ENCODE measurements at regions not wholly inside any gene's neighbourhood (a gene's known extent, or its start where the extent isn't known, plus 50 kb on each side); places are given as distances from the start of the nearest gene placed in this dataset.

DNA sequence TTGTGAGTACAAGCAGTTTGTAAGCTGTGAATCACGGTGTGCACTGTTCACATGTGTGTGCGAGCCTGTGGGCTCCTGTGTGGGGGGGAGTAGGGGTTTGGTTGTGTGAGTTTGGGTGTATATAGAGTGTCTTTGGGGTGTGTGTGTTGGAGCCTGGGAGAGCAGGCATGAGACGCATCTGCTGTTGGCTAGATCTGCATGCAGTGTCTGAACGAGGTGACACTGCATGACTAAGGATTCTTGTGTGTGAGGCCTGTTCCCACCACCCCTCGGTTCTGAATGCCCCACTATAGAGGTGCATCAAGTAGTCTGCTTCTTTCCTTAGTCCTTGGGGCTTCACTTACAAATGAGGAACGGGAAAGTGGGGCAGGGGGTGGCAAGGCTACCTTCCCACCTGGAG, 68.4 kb downstream of the MAGEF1 start:
- TF ChIP-seq CEBPB (IDR thresholded peaks at IDR 0.05; ENCODE audit: low read depth) (no peak), ZNF274 (IDR thresholded peaks at IDR 0.05; ENCODE audit: low read depth, low read length) (no peak), POLR2A (IDR thresholded peaks at IDR 0.05; ENCODE audit: borderline replicate concordance, extremely low read depth, insufficient read depth, insufficient read length) (no peak)
- TF ChIP-seq, protein P1, sequence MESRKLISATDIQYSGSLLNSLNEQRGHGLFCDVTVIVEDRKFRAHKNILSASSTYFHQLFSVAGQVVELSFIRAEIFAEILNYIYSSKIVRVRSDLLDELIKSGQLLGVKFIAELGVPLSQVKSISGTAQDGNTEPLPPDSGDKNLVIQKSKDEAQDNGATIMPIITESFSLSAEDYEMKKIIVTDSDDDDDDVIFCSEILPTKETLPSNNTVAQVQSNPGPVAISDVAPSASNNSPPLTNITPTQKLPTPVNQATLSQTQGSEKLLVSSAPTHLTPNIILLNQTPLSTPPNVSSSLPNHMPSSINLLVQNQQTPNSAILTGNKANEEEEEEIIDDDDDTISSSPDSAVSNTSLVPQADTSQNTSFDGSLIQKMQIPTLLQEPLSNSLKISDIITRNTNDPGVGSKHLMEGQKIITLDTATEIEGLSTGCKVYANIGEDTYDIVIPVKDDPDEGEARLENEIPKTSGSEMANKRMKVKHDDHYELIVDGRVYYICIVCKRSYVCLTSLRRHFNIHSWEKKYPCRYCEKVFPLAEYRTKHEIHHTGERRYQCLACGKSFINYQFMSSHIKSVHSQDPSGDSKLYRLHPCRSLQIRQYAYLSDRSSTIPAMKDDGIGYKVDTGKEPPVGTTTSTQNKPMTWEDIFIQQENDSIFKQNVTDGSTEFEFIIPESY (IDR thresholded peaks at IDR 0.05; ENCODE audit: extremely low read depth, insufficient replicate concordance, low read length) = no peak
- TF ChIP-seq, protein P2, sequence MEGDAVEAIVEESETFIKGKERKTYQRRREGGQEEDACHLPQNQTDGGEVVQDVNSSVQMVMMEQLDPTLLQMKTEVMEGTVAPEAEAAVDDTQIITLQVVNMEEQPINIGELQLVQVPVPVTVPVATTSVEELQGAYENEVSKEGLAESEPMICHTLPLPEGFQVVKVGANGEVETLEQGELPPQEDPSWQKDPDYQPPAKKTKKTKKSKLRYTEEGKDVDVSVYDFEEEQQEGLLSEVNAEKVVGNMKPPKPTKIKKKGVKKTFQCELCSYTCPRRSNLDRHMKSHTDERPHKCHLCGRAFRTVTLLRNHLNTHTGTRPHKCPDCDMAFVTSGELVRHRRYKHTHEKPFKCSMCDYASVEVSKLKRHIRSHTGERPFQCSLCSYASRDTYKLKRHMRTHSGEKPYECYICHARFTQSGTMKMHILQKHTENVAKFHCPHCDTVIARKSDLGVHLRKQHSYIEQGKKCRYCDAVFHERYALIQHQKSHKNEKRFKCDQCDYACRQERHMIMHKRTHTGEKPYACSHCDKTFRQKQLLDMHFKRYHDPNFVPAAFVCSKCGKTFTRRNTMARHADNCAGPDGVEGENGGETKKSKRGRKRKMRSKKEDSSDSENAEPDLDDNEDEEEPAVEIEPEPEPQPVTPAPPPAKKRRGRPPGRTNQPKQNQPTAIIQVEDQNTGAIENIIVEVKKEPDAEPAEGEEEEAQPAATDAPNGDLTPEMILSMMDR (IDR thresholded peaks at IDR 0.05 in 2 of 3, conservative IDR thresholded peaks at IDR 0.05 in 1 of 3; ENCODE audit: borderline replicate concordance in 1 of 3, insufficient read depth in 1 of 3, low read depth in 2 of 3, low read length in 2 of 3) = no peak

All from HCT116 (cell line).